SHP77 treated with DMSO at 0.1 percent for 48 hours (cell line): ENCODE measurements at regions not wholly inside any gene's neighbourhood (a gene's known extent, or its start where the extent isn't known, plus 50 kb on each side); places are given as distances from the start of the nearest gene placed in this dataset.
A peak's percentile ranks its signal among the peaks of the same experiment; 100 is the strongest.

Experiments used
- DNase-seq: peaks from one replicate; lab custom pipeline; 2025; lab: John Stamatoyannopoulos, UW

- DNase-seq, result no peak
Measured at GRCh38 chr1:116262995-116263385, 110.1 kb upstream of the ATP1A1 start.

- no peak for DNase-seq
Measured at GRCh38 chr1:116265931-116266863, 106.8 kb upstream of the ATP1A1 start.

GRCh38 chr1:116266864-116267212 is 106.2 kb upstream of the ATP1A1 start:
- no peak for DNase-seq

- peak; percentile 65 for DNase-seq
Measured at GRCh38 chr1:116268211-116268610, 104.8 kb upstream of the ATP1A1 start.

GRCh38 chr1:116270316-116271057 is 102.6 kb upstream of the ATP1A1 start:
- DNase-seq, result no peak

- peak; percentile 15 for DNase-seq
Measured at GRCh38 chr1:116273042-116273783, 99.8 kb upstream of the ATP1A1 start.

GRCh38 chr1:116276532-116276931 is 96.5 kb upstream of the ATP1A1 start:
- no peak for DNase-seq

- DNase-seq, result no peak
Measured at GRCh38 chr1:116277840-116278540, 95.1 kb upstream of the ATP1A1 start.

- DNase-seq, result no peak
Measured at GRCh38 chr1:116278541-116278866, 94.5 kb upstream of the ATP1A1 start.

GRCh38 chr1:116279715-116280114 is 93.3 kb upstream of the ATP1A1 start:
- no peak for DNase-seq

GRCh38 chr1:116284819-116285390 is 88.1 kb upstream of the ATP1A1 start:
- peak; percentile 64 for DNase-seq

- no peak for DNase-seq
Measured at GRCh38 chr1:116286541-116286971, 86.5 kb upstream of the ATP1A1 start.

- no peak for DNase-seq
Measured at GRCh38 chr1:116287341-116288200, 85.5 kb upstream of the ATP1A1 start.

- DNase-seq, result no peak
Measured at GRCh38 chr1:116288201-116288598, 84.8 kb upstream of the ATP1A1 start.

- no peak for DNase-seq
Measured at GRCh38 chr1:116289193-116289592, 83.9 kb upstream of the ATP1A1 start.

GRCh38 chr1:116290085-116290705 is 82.8 kb upstream of the ATP1A1 start:
- no peak for DNase-seq

GRCh38 chr1:116291024-116291423 is 82.0 kb upstream of the ATP1A1 start:
- DNase-seq, result no peak

GRCh38 chr1:116292929-116293725 is 79.9 kb upstream of the ATP1A1 start:
- peak; percentile 17 for DNase-seq

GRCh38 chr1:116297495-116298212 is 75.4 kb upstream of the ATP1A1 start:
- no peak for DNase-seq
